ENCODE measurements at regions not wholly inside any gene's neighbourhood (a gene's known extent, or its start where the extent isn't known, plus 50 kb on each side); places are given as distances from the start of the nearest gene placed in this dataset.

DNA sequence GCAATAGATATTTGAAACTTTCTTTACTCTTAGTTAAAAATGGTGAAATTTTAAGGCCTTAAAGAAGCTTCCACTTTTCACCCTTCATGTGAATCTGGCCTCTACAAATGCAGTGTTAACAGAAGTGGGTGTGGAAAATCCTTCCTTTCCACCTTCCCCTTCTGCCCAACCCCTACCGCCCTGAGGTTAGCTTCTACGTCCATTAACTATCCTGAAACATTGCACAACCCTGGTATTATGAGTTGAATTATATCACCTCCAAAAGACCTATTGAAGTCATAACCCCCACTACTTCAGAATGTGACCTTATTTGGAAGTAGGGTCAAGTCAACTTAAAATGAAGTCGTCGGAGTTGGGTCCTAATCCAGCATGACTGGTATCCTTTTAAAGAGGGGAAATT is 80.8 kb upstream of the ACSL3 start:
- H3K9me3 Mint-ChIP-seq, result peaks cover 8% of the 10 kb centered on the region
- peaks cover 10% of the 10 kb centered on the region for H3K4me1 Mint-ChIP-seq (ENCODE audit: unreplicated experiment)
- TF ChIP-seq CTCF (conservative IDR thresholded peaks at IDR 0.05), result no peak
- no peak overlapping the region for H3K27ac Mint-ChIP-seq
- DNase-seq (ENCODE audit: extremely low spot score, unreplicated experiment), result no peak
- H3K4me3 Mint-ChIP-seq, result no peak overlapping the region
- no peaks in the 10 kb centered on the region for H3K36me3 Mint-ChIP-seq
- no peaks in the 10 kb centered on the region for H3K27me3 Mint-ChIP-seq

DNA sequence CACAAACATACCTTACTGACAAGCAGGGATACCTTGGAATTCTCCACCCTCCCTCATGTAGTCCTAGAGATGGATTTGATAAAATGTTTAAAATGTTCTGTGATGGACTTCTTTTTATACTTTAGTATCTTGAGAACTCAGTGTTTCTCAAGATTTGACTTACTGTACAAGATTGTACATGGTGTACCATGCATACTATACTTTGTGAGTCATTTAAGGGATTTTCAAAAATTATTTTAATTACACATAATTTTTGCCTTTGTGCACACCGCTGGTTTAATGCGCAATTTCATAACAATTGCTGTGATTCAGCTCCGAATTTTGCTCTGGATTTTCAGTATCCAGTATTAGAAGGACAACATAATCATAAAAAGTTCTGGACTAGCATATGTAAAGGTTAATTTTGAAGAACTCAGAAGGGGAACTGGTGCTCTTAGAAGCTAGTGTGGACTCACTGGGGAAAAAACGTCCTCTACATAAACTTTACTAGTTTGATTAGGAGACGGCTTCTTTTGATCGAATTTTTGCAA is 78.6 kb upstream of the ACSL3 start:
- H3K36me3 Mint-ChIP-seq, result no peaks in the 10 kb centered on the region
- H3K4me1 Mint-ChIP-seq (ENCODE audit: unreplicated experiment), result peaks cover 10% of the 10 kb centered on the region
- no peak overlapping the region for H3K4me3 Mint-ChIP-seq
- H3K27ac Mint-ChIP-seq, result no peak overlapping the region
- TF ChIP-seq CTCF (conservative IDR thresholded peaks at IDR 0.05), result no peak
- DNase-seq (ENCODE audit: extremely low spot score, unreplicated experiment), result no peak
- no peaks in the 10 kb centered on the region for H3K27me3 Mint-ChIP-seq
- H3K9me3 Mint-ChIP-seq, result peaks cover 8% of the 10 kb centered on the region

- Mint-ChIP-seq H3K4me3 (no peak overlapping the region), H3K9me3 (peaks cover 12% of the 10 kb centered on the region), H3K27me3 (no peaks in the 10 kb centered on the region), H3K27ac (no peak overlapping the region), H3K36me3 (no peaks in the 10 kb centered on the region), H3K4me1 (ENCODE audit: unreplicated experiment) (peaks cover 14% of the 10 kb centered on the region)
- TF ChIP-seq CTCF (conservative IDR thresholded peaks at IDR 0.05), result no peak
- DNase-seq (ENCODE audit: extremely low spot score, unreplicated experiment), result no peak
Measured at GRCh38 chr2:222783592-222783991, 77.2 kb upstream of the ACSL3 start.

DNA sequence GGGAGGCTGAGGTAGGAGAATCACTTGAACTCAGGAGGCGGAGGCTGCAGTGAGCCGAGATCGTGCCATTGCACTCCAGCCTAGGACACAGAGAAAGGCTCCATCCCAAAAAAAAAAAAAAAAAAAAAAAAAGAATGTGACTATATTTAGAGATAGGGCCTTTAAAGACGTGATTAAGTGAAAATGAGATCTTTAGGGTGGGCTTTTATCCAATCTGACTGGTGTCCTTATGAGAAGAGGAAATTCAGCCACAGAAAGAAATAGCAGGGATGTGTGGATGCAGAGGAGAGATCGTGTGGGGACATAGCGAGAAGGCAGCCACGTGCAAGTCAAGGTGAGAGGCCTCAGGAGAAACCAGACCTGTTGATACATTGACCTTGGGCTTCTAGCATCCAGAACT is 69.9 kb upstream of the ACSL3 start:
- peaks cover 3% of the 10 kb centered on the region for H3K9me3 Mint-ChIP-seq
- H3K4me3 Mint-ChIP-seq, result no peak overlapping the region
- no peak for DNase-seq (ENCODE audit: extremely low spot score, unreplicated experiment)
- H3K36me3 Mint-ChIP-seq, result no peaks in the 10 kb centered on the region
- H3K27me3 Mint-ChIP-seq, result no peaks in the 10 kb centered on the region
- TF ChIP-seq CTCF (conservative IDR thresholded peaks at IDR 0.05), result no peak
- no peak overlapping the region for H3K27ac Mint-ChIP-seq
- H3K4me1 Mint-ChIP-seq (ENCODE audit: unreplicated experiment), result peaks cover 27% of the 10 kb centered on the region

DNA sequence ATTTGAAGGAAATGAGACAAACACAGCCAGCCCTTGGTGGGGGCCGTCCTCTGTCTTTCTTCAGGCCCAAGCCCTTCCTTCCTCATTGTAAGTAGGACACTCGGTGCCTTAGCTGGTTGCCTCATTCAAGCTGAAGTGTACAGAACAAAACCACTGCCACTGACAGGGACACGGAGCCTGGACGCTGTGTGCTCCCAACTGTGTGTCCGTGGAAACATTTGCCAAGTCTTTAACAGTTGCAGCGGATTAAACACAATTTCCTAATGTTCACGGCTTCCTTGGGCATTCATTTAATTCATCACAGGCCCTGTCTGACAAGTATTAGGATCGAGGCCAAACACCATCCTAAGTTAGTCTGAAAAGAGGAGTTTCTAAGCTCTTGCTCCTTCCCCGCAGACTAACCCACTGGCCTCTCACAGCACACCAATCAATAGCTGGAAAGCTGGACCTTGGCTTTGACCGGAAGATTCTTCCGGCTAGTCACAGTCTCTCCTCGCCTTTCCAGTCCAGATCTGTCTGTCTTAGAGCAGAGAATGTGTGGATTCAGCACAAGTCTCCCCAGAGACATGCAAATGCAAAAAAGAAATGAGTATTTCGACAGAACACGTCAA is 68.7 kb upstream of the ACSL3 start:
- Mint-ChIP-seq H3K27me3 (no peaks in the 10 kb centered on the region), H3K4me1 (ENCODE audit: unreplicated experiment) (peaks cover 36% of the 10 kb centered on the region), H3K9me3 (peaks cover 3% of the 10 kb centered on the region), H3K27ac (no peak overlapping the region), H3K36me3 (no peaks in the 10 kb centered on the region), H3K4me3 (no peak overlapping the region)
- DNase-seq (ENCODE audit: extremely low spot score, unreplicated experiment), result no peak
- TF ChIP-seq CTCF (conservative IDR thresholded peaks at IDR 0.05), result no peak
